ENCODE measurements at regions not wholly inside any gene's neighbourhood (a gene's known extent, or its start where the extent isn't known, plus 50 kb on each side); places are given as distances from the start of the nearest gene placed in this dataset.
A peak's percentile ranks its signal among the peaks of the same experiment; 100 is the strongest.

- no peak for TF ChIP-seq EZH2 (IDR thresholded peaks at IDR 0.05; ENCODE audit: insufficient read depth, poor library complexity, severe bottlenecking)
- TF ChIP-seq EZH2phosphoT487 (IDR thresholded peaks at IDR 0.05; ENCODE audit: insufficient read depth, low read depth) = no peak
- Histone ChIP-seq H3K27me3 (replicated peaks; ENCODE audit: insufficient read depth) (no peaks in the 10 kb centered on the region), H3K9me2 (ENCODE audit: insufficient read depth) (no peaks in the 10 kb centered on the region), H2AFZ (0 out of 2 replicates have a peak overlapping the region, but pooled peaks have one; percentile 11), H3K4me2 (ENCODE audit: unreplicated experiment) (peak overlapping the region; percentile 36), H3K4me1 (ENCODE audit: insufficient read depth) (peaks cover 25% of the 10 kb centered on the region), H3K36me3 (ENCODE audit: low read depth) (no peaks in the 10 kb centered on the region), H3K27ac (peak overlapping the region; percentile 27), H3K9ac (no peak overlapping the region), H3K4me3 (no peak overlapping the region), H3K9me3 (ENCODE audit: low read depth) (no peaks in the 10 kb centered on the region), H3F3A (ENCODE audit: insufficient read depth) (peaks cover 26% of the 10 kb centered on the region), H3K79me2 (ENCODE audit: insufficient read depth) (no peaks in the 10 kb centered on the region), H4K20me1 (ENCODE audit: insufficient read depth) (no peaks in the 10 kb centered on the region)
- 0 to 3% methylated on average over 1 of the region's 1 CpG for WGBS, 2 experiments (ENCODE audit: low coverage in 1 of 2, low lambda C conversion rate in 2 of 2, missing lambda C conversion rate in 2 of 2)
- in situ Hi-C loops (cut with MboI) = no loop called here
- DNase-seq = peak; percentile 60
Measured at GRCh38 chr1:93798291-93798690, 80.7 kb downstream of the DNTTIP2 start.

GRCh38 chr1:93784538-93784937, 94.5 kb downstream of the DNTTIP2 start:
- DNase-seq = no peak
- H3K4me1 ChIP-seq (ENCODE audit: insufficient read depth) = peaks cover 14% of the 10 kb centered on the region
- TF ChIP-seq EZH2 (IDR thresholded peaks at IDR 0.05; ENCODE audit: insufficient read depth, poor library complexity, severe bottlenecking) (no peak), EZH2phosphoT487 (IDR thresholded peaks at IDR 0.05; ENCODE audit: insufficient read depth, low read depth) (no peak)
- H3K27me3 ChIP-seq (replicated peaks; ENCODE audit: insufficient read depth) = no peaks in the 10 kb centered on the region
- in situ Hi-C loops (cut with MboI) = no loop called here
- H3F3A ChIP-seq (ENCODE audit: insufficient read depth) = peaks cover 9% of the 10 kb centered on the region
- 94 to 97% methylated on average over 3 of the region's 3 CpGs for WGBS, 2 experiments (ENCODE audit: low coverage in 1 of 2, low lambda C conversion rate in 2 of 2, missing lambda C conversion rate in 2 of 2)
- no peak overlapping the region for H2AFZ ChIP-seq
- H3K9ac ChIP-seq = no peak overlapping the region
- no peaks in the 10 kb centered on the region for H3K36me3 ChIP-seq (ENCODE audit: low read depth)
- no peaks in the 10 kb centered on the region for H4K20me1 ChIP-seq (ENCODE audit: insufficient read depth)
- peaks cover 3% of the 10 kb centered on the region for H3K9me3 ChIP-seq (ENCODE audit: low read depth)
- no peak overlapping the region for H3K4me2 ChIP-seq (ENCODE audit: unreplicated experiment)
- H3K79me2 ChIP-seq (ENCODE audit: insufficient read depth) = no peaks in the 10 kb centered on the region
- H3K27ac ChIP-seq = no peak overlapping the region
- no peaks in the 10 kb centered on the region for H3K9me2 ChIP-seq (ENCODE audit: insufficient read depth)
- H3K4me3 ChIP-seq = no peak overlapping the region

GRCh38 chr1:93783876-93784275, 95.1 kb downstream of the DNTTIP2 start:
- in situ Hi-C loops (cut with MboI) = no loop called here

GRCh38 chr1:93779540-93780165, 98.0 kb upstream of the BCAR3 start:
- 0 out of 2 replicates have a peak overlapping the region, but pooled peaks have one; percentile 38 for H2AFZ ChIP-seq
- TF ChIP-seq EZH2 (IDR thresholded peaks at IDR 0.05; ENCODE audit: insufficient read depth, poor library complexity, severe bottlenecking) (no peak), EZH2phosphoT487 (IDR thresholded peaks at IDR 0.05; ENCODE audit: insufficient read depth, low read depth) (no peak)
- H3K27me3 ChIP-seq (replicated peaks; ENCODE audit: insufficient read depth) = no peaks in the 10 kb centered on the region
- no peak overlapping the region; the same call in 1 of the 2 replicates for H3K9ac ChIP-seq
- peaks cover 19% of the 10 kb centered on the region for H3K4me1 ChIP-seq (ENCODE audit: insufficient read depth)
- H3K9me2 ChIP-seq (ENCODE audit: insufficient read depth) = no peaks in the 10 kb centered on the region
- no peaks in the 10 kb centered on the region for H4K20me1 ChIP-seq (ENCODE audit: insufficient read depth)
- no peak overlapping the region for H3K4me3 ChIP-seq
- H3K36me3 ChIP-seq (ENCODE audit: low read depth) = no peaks in the 10 kb centered on the region
- H3F3A ChIP-seq (ENCODE audit: insufficient read depth) = peaks cover 12% of the 10 kb centered on the region
- peak overlapping the region; percentile 67 for H3K27ac ChIP-seq
- H3K9me3 ChIP-seq (ENCODE audit: low read depth) = no peaks in the 10 kb centered on the region
- no peaks in the 10 kb centered on the region for H3K79me2 ChIP-seq (ENCODE audit: insufficient read depth)
- DNase-seq = peak; percentile 83
- WGBS, 2 experiments (ENCODE audit: low coverage in 1 of 2, low lambda C conversion rate in 2 of 2, missing lambda C conversion rate in 2 of 2) = 30 to 33% methylated on average over 4 of the region's 4 CpGs
- in situ Hi-C loops (cut with MboI) = no loop called here
- H3K4me2 ChIP-seq (ENCODE audit: unreplicated experiment) = peak overlapping the region; percentile 13

More at GRCh38 chr1:93783876-93784275, 95.1 kb downstream of the DNTTIP2 start:
- H3K36me3 ChIP-seq (ENCODE audit: low read depth) = no peaks in the 10 kb centered on the region
- H3K27me3 ChIP-seq (replicated peaks; ENCODE audit: insufficient read depth) = no peaks in the 10 kb centered on the region
- H2AFZ ChIP-seq = no peak overlapping the region
- H3F3A ChIP-seq (ENCODE audit: insufficient read depth) = peaks cover 12% of the 10 kb centered on the region
- WGBS, 2 experiments (ENCODE audit: low coverage in 1 of 2, low lambda C conversion rate in 2 of 2, missing lambda C conversion rate in 2 of 2) = 92 to 98% methylated on average over 2 of the region's 2 CpGs
- peaks cover 19% of the 10 kb centered on the region for H3K4me1 ChIP-seq (ENCODE audit: insufficient read depth)
- H3K9ac ChIP-seq = no peak overlapping the region
- H3K79me2 ChIP-seq (ENCODE audit: insufficient read depth) = no peaks in the 10 kb centered on the region
- H3K9me2 ChIP-seq (ENCODE audit: insufficient read depth) = no peaks in the 10 kb centered on the region
- DNase-seq = no peak
- H4K20me1 ChIP-seq (ENCODE audit: insufficient read depth) = no peaks in the 10 kb centered on the region
- TF ChIP-seq EZH2phosphoT487 (IDR thresholded peaks at IDR 0.05; ENCODE audit: insufficient read depth, low read depth) (no peak), EZH2 (IDR thresholded peaks at IDR 0.05; ENCODE audit: insufficient read depth, poor library complexity, severe bottlenecking) (no peak)
- peaks cover 3% of the 10 kb centered on the region for H3K9me3 ChIP-seq (ENCODE audit: low read depth)
- no peak overlapping the region for H3K27ac ChIP-seq
- no peak overlapping the region for H3K4me2 ChIP-seq (ENCODE audit: unreplicated experiment)
- no peak overlapping the region for H3K4me3 ChIP-seq
